ENCODE measurements at regions not wholly inside any gene's neighbourhood (a gene's known extent, or its start where the extent isn't known, plus 50 kb on each side); places are given as distances from the start of the nearest gene placed in this dataset.
A peak's percentile ranks its signal among the peaks of the same experiment; 100 is the strongest.

DNA sequence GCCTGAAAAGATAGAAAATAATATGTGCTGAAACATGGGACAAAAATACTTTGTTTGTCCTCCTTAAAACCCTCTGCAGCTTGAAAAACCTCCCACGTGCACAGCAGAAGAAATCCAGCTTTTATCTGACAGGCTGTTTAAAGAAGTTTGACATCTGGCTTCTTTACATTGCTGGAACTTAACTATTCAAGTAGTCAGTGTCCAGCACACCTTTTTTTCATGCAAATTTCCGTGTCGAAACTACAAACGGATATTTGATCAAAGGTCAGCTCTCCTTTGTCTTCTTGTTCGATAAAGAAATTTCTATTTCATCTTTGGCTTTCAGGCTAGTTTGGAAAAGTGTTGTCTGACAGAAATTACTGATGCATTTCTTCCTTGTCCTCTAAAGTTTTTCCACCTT is 66.8 kb upstream of the KBTBD8 start:
- H3K27ac ChIP-seq (ENCODE audit: low read depth, low read length) = no peak overlapping the region
- no peaks in the 10 kb centered on the region for H3K79me1 ChIP-seq (ENCODE audit: low read depth, low read length)
- no peak overlapping the region for H2BK120ac ChIP-seq (replicated peaks; ENCODE audit: low read depth, low read length)
- H3K9me3 ChIP-seq (ENCODE audit: insufficient read depth in 2 of 2, low read depth in 1 of 2, low read length in 1 of 2) = no peaks in the 10 kb centered on the region
- no peak overlapping the region for H2AFZ ChIP-seq (ENCODE audit: low read length)
- no peak overlapping the region for H2AK5ac ChIP-seq (ENCODE audit: low read depth, low read length)
- 0 out of 2 replicates have a peak, but pooled peaks cover 1% of the 10 kb centered on the region for H3K23me2 ChIP-seq (ENCODE audit: low read depth, low read length)
- no peak overlapping the region for H2BK15ac ChIP-seq (ENCODE audit: low read length)
- no peak overlapping the region for H3K14ac ChIP-seq (ENCODE audit: insufficient read length)
- H3K18ac ChIP-seq (ENCODE audit: extremely low read depth, low read length) = no peak overlapping the region
- no peak overlapping the region for H3K4ac ChIP-seq (replicated peaks; ENCODE audit: insufficient read length, low read depth, low read length)
- no peak overlapping the region for H2BK12ac ChIP-seq (ENCODE audit: low read depth, low read length)
- H2BK5ac ChIP-seq (ENCODE audit: low read depth, low read length) = peak overlapping the region; percentile 11; the same call in 1 of the 2 replicates
- no peaks in the 10 kb centered on the region for H3K79me2 ChIP-seq (ENCODE audit: control insufficient read depth in 1 of 2, insufficient read depth in 2 of 2, low read length in 2 of 2)
- DNase-seq (ENCODE audit: low read depth in 1 of 2, low spot score in 2 of 2) = no peak
- H4K5ac ChIP-seq (ENCODE audit: insufficient read length, low read depth, low read length) = peak overlapping the region; percentile 56
- no peak overlapping the region for H3K23ac ChIP-seq (ENCODE audit: insufficient read length)
- H4K91ac ChIP-seq (replicated peaks; ENCODE audit: insufficient read length, low read length) = no peak overlapping the region
- H4K8ac ChIP-seq (ENCODE audit: extremely low read depth, insufficient read depth, low read length) = no peak overlapping the region
- H3K56ac ChIP-seq (replicated peaks; ENCODE audit: insufficient read length, low read depth, low read length) = no peak overlapping the region
- 50% methylated on average over 5 of the region's 5 CpGs; no CpG with 5 or more reads in 1 of the 2 experiments for WGBS, 2 experiments (ENCODE audit: extremely low coverage in 1 of 2, insufficient coverage in 1 of 2, insufficient read length in 1 of 2, insufficient replicate concordance in 2 of 2, low coverage in 1 of 2, low lambda C conversion rate in 2 of 2, missing lambda C conversion rate in 1 of 2)
- H3K4me1 ChIP-seq (replicated peaks in 1 of 4; ENCODE audit: control insufficient read depth in 3 of 4, insufficient read depth in 4 of 4, low read length in 3 of 4) = peaks cover 6 to 26% (median 11%) of the 10 kb centered on the region in 4 experiments
- no peak overlapping the region for H3K4me3 ChIP-seq (ENCODE audit: extremely low read depth in 1 of 4, insufficient read depth in 2 of 4, low read depth in 3 of 4, low read length in 4 of 4)
- no peak overlapping the region for H3K9ac ChIP-seq (replicated peaks in 1 of 4; ENCODE audit: extremely low read depth in 1 of 4, low read depth in 3 of 4, low read length in 3 of 4)
- H2BK20ac ChIP-seq (ENCODE audit: low read length) = no peak overlapping the region
- H4K20me1 ChIP-seq (replicated peaks in 1 of 2; ENCODE audit: control insufficient read depth in 1 of 2, insufficient read depth in 2 of 2, low read length in 2 of 2) = no peaks in the 10 kb centered on the region
- POLR2A ChIA-PET (ENCODE audit: partially characterized antibody) = no interaction called here
- CTCF ChIA-PET (ENCODE audit: partially characterized antibody) = interaction anchor here (1.0 to 1.9 kb wide), 3 partner anchors 9 to 58 kb away, joined by 5 to 6 read pairs (median 5); no protein-coding TSS in a partner anchor
- H3K4me2 ChIP-seq (ENCODE audit: insufficient read depth in 1 of 2, low read depth in 2 of 2, low read length in 2 of 2) = no peak overlapping the region
- H3K27me3 ChIP-seq (replicated peaks in 1 of 4; ENCODE audit: control insufficient read depth in 3 of 4, extremely low read depth in 1 of 4, insufficient read depth in 3 of 4, low read length in 3 of 4) = no peaks in the 10 kb centered on the region
- no peaks in the 10 kb centered on the region for H3K36me3 ChIP-seq (ENCODE audit: control insufficient read depth in 2 of 4, insufficient read depth in 4 of 4, low read length in 3 of 4)
- no peak for FAIRE-seq
- no peak for TF ChIP-seq SRF (IDR thresholded peaks at IDR 0.05; ENCODE audit: low read depth, low read length)
- TF ChIP-seq, protein P1, sequence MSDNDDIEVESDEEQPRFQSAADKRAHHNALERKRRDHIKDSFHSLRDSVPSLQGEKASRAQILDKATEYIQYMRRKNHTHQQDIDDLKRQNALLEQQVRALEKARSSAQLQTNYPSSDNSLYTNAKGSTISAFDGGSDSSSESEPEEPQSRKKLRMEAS (IDR thresholded peaks at IDR 0.05) = no peak
- no peak for TF ChIP-seq TCF12 (IDR thresholded peaks at IDR 0.05; ENCODE audit: low read depth, low read length)
- no peak for TF ChIP-seq POLR2AphosphoS5 (IDR thresholded peaks at IDR 0.05; ENCODE audit: low read depth, low read length)

Data from H1 (cell line).